ENCODE measurements at regions not wholly inside any gene's neighbourhood (a gene's known extent, or its start where the extent isn't known, plus 50 kb on each side); places are given as distances from the start of the nearest gene placed in this dataset.
A peak's percentile ranks its signal among the peaks of the same experiment; 100 is the strongest.
"Not testable (repeated sequence)": the region's sequence is repeated elsewhere in the genome, so short reads cannot be mapped to it uniquely, and the experiment has no call there.

DNA sequence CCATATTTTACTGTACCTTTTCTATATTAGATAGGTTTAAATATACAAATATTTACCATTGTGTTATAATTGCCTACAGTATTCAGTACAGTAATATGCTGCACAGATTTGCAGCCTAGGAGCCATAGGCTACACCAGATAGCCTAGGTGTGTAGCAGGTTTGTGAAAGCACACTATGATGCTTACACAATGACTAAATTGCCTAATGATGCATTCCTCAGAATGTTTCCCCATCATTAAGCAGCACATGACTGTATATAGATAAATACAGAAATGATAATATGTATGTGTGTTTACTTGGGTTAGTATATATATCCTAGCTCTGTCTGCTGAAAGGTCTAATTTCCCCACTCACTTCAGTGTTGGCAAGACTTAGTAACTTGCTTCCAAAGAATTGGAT is 65.8 kb downstream of the MYL3 start:
- DNase-seq (ENCODE audit: insufficient read length) (no peak), FAIRE-seq (no peak)
- TF ChIP-seq POLR2A (IDR thresholded peaks at IDR 0.05; ENCODE audit: low read depth, low read length): no peak
- no peak for TF ChIP-seq POLR2AphosphoS5 (IDR thresholded peaks at IDR 0.05; ENCODE audit: low read depth, low read length)
- no peak for TF ChIP-seq TAF1 (IDR thresholded peaks at IDR 0.05; ENCODE audit: borderline replicate concordance, low read depth, low read length)

DNA sequence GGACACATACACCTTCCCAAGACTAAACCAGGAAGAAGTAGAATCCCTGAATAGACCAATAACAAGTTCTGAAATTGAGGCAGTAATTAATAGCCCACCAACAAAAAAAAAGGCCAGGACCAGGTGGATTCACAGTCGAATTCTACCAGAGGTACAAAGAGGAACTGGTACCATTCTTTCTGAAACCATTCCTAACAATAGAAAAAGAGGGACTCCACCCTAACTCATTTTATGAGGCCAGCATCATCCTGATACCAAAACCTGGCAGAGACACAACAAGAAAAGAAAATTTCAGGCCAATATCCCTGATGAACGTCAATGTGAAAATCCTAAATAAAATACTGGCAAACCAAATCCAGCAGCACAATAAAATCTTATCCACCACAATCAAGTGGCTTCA is 69.9 kb downstream of the MYL3 start:
- DNase-seq (ENCODE audit: insufficient read length); FAIRE-seq: not testable (repeated sequence)

DNA sequence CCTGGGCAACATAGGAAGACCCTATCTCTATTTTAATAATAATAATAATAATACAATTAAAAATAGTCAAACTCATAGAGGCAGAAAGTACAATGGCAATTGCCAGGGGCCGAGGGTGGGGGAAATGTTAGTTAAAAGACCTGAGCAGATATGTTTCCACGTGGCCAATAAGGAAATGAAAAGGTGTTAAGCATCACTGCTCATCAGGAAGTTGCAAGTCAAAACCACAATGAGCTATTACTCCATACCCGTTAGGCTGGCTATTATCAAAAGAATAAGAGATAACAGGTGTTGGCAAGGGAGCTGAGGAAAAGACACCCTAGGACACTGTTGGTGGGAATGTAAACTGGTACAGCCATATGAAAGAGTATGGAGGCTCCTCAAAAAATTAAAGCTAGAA is 60.4 kb upstream of the PRSS50 start:
- FAIRE-seq (peak; percentile 67), DNase-seq (ENCODE audit: insufficient read length) (no peak)
- TF ChIP-seq POLR2A (IDR thresholded peaks at IDR 0.05; ENCODE audit: low read depth, low read length): no peak

DNA sequence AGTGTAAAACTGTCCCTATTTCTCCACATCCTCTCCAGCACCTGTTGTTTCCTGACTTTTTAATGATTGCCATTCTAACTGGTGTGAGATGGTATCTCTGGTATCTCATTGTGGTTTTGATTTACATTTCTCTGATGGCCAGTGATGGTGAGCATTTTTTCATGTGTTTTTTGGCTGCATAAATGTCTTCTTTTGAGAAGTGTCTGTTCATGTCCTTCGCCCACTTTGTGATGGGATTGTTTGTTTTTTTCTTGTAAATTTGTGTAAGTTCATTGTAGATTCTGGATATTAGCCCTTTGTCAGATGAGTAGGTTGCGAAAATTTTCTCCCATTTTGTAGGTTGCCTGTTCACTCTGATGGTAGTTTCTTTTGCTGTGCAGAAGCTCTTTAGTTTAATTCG is 54.8 kb upstream of the PRSS50 start:
- DNase-seq (ENCODE audit: insufficient read length); FAIRE-seq: not testable (repeated sequence)

DNA sequence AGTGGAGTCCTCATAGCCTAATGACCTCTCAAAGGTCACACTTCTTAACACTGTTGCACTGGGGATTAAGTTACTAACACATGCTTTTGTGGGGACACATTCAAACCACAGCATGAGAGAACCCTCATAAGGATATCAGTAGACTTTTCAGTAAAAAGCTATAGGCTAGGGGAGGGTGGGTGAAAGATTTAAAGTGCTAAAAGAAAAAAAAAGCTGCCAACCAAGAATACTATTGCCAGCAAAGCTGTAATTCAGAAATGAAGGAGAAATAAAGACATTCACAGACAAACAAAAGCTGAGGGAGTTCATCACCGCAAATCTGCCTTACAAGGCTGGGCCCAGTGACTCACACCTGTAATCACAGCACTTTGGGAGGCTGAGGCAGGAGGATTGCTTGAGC is 50.4 kb upstream of the PRSS50 start:
- no peak for FAIRE-seq
- no peak for DNase-seq (ENCODE audit: insufficient read length)
- TF ChIP-seq TAF1 (IDR thresholded peaks at IDR 0.05; ENCODE audit: borderline replicate concordance, low read depth, low read length): no peak
- TF ChIP-seq POLR2AphosphoS5 (IDR thresholded peaks at IDR 0.05; ENCODE audit: low read depth, low read length): no peak
- no peak for TF ChIP-seq POLR2A (IDR thresholded peaks at IDR 0.05; ENCODE audit: low read depth, low read length)
